GM19372 (cell line): ENCODE measurements at regions not wholly inside any gene's neighbourhood (a gene's known extent, or its start where the extent isn't known, plus 50 kb on each side); places are given as distances from the start of the nearest gene placed in this dataset.

Experiments used
- ATAC-seq: cut with Tn5 transposase; IDR thresholded peaks from one replicate; pipeline ENCODE4 v1.9.1; 2021; ENCODE audit warnings: mild to moderate bottlenecking, low read depth, moderate library complexity; ENCODE audit not compliant: unreplicated experiment

DNA sequence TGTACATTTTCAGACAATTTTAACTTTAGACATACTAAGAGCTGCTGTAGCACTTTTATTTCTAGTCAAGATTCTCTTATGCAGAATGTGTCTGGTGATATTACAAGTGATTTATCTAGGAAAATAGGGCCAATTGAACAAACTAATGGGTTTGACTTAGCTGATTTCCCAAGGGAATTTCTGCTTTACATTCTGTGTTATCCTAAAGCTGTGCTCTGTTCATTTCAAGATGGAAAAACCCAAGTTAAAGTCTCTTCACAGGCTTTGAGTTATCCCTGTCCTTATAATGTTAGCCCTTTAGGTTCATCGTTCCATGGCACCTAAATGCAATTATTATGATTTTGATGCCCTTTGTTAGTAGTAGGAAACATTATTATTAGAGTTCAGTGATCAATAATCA is 704.9 kb upstream of the CDH18 start:
- no peak for ATAC-seq

DNA sequence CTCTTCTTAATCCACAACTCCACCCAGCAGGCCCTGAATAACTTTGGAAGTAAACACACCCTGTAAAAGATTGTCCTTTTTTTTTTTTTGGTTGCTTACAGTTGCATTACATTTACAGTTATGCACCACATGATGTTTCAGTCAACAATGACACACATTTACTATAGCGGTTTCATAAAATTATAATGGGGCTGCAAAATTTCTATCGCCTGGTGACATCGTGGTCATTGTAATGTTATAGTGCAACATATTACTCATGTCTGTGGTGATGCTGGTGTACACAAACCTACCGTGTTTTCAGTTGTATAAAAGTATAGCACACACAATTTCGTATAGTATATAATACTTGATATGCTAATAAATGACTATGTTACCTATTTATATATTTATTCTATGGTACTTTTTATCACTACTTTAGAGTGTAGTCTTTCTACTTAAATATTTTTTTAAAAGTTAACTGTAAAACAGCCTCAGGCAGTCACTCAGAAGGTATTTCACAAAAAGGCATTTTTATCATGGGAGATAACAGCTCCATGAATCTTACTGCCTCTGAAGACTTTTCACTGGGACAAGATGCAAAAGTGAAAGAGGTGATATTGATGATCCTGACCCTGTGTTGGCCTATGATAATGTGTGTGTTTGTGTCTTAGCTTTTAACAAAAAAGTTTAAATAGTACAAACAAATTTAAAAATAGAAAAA is 695.4 kb upstream of the CDH18 start:
- no peak for ATAC-seq

DNA sequence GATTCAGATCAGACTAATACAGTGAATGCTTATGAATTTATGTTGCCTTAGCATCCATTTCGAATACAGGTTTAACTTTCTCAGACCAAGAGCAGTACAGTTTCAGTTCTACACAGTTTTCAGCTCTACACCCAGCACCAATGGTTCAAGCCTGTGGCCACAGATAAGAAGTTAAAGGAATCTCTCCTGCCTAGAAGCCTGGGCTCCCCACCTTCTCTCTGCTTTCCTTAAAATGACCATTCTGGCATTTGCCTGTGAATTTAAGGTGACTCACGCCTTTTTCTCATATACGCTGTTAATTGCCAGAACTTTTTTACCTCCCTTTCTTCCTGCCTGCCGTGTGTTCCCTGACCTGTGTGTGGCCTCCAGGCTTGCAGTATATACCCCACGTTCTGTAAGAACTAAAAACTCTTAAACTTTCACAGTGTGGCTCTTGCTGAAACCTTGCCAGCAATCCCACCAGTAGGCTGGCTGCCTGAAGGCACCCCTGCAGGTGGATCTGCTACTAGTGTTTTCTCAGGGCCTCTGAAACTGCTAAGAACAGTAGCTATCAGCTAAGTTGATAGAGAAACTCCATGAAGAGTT is 692.8 kb upstream of the CDH18 start:
- ATAC-seq, result no peak

DNA sequence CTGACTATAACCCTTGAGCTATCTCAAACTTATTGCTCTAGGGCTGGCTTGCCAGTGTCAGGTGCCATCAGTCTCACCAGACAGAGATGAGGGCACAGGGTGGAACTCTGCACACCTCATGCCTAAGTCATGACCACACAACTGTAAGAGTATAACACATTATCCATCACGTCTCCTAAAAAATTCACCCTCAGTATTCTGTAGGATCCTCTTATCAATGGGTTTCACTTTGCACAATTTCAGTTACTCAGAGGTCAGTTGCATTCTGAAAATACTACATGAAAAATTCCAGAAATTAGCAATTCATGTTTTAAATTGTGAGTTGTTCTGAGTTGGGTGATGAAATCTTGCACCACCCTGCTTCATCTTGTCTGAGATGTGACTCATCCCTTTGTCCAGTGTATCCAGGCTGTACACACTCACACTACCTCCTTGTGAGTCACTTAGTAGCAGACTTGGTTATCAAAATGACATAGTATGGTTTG is 690.9 kb upstream of the CDH18 start:
- ATAC-seq, result no peak

DNA sequence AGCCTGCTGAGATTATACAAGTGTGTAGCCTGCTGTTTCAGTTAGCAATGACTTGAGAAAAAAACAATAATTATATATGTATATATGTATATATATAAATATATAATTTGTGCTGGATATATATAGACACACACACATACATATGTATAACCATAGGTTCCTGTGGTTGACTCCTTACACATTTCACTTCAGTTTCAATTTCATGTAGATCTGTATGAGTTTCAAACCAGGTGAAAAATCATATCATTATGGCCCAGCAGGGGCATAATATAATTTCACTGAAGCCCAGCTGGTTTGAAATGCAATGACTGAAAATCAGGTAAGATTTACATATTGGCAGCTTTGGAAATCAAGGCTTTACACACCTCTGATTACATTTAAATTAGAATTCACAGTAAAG is 690.4 kb upstream of the CDH18 start:
- no peak for ATAC-seq

DNA sequence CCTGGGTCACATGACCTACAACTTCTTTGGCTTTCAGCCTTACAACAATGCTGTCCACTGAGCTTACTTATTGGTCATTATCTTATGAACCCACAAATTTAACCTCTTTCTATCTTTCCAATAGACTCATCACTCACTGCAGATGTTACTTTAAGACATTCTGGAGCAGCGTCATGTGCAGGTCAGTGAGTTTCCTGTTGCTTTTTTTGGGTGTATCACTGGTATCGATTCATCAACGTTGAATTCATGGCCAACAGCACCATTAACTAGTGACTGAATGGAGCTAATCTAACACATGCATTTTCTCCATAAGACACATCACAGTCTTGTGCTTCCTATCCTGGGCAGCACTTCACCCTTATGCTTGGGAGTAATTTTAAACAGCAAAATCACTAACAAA is 672.6 kb upstream of the CDH18 start:
- no peak for ATAC-seq

DNA sequence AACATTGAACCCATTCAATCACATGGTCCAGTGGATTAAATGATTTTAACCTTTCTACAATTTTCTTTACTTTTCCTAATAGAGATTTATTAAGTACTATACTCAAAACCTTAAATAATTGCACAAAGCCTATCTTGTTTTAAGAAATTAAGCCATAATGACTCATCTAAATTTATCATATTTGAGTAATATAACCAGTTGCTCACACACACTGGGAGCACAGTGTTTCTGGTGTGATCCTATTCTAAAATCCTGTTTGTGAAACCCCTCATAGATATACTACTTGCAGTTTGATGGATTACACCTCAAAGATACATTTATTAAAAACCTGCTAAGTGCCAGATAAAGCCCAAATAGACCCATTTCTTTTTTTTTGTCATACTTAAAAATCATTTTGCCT is 668.3 kb upstream of the CDH18 start:
- no peak for ATAC-seq

DNA sequence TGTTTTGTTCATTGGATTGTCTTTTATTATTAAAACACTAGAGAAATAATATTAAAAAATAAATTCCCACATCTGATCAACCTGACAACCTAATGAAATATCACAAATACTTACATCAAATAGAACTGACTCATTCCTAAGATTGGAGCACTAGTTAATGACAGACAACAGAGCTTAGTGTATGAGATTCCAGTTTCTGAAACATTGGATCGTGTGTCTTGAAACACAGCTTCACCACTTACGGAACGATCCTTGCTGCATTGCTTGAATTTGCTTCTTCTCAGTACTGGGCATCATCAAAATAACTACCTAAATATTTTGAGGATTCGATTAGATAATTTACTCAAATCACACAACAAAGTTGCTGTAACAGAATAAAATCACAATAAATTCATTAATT is 667.2 kb upstream of the CDH18 start:
- ATAC-seq, result no peak

DNA sequence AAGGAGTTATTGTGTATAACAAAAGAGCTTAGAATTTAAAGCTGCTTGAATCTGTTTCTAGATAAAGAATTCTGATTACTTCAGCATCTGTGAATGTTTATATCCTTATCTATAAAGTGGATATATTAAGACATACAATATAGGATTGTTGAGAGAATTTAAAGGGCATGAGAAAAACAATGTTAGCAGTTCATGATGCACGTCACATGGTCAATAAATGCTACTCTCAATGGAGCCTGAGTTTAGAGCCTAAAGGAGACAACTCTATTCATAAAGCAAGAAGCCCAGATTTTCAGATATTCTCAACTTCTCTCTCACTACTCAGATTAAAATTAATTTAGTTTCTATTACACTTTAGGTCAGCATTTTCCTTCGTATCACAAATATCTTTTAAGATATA is 666.7 kb upstream of the CDH18 start:
- no peak for ATAC-seq

DNA sequence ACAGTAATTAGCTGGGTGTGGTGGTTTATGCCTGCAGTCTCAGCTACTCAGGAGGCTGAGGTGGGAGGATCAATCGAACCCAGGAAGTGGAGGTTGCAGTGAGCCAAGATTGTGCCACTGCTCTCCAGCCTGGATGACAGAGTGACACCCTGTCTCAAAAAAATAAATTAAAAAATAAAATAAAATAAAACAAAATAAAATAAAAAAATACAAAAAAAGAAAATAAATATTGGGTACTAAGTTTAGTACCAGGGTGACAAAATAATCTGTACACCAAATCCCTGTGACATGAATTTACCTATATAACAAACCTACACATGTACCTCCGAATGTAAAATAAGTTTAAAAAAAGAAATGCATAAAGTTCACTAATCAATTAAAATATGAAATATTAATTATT is 666.0 kb upstream of the CDH18 start:
- ATAC-seq, result no peak

DNA sequence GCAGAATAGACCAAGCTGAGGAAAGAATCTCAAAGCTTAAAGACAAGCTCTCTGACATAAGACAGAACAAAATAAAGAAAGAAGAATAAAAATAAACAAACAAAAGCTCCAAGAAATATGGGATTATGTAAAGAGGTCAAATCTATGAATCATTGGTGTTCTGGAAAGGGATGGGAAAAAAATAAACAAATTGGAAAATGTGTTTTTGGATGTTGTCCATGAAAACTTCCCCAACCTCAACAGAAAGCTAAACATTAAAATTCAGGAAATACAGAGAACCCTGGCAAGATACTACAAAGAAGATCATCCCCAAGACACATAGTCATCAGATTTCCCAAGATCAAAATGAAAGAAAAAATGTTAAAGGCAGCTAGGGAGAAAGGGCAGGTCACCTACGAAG is 662.0 kb upstream of the CDH18 start:
- no peak for ATAC-seq

DNA sequence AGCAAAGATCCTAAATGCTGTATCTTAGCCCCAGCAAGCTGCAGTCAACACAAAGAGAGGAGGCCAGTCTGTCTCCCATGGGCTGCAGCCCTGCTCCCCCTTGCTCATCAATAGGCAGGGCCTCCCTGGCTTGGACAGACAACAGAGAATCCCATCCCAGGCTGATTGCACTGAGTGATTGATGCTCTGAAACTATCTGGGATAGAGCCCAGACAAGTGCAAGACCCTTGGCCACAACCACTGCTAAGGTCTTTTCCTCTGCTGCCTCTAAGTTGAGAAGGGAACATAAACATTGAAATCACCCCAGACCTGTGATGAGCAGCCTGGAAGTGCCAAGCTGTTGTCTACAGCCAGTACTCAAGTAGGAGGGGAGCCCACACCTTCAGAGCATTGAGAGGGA is 661.0 kb upstream of the CDH18 start:
- ATAC-seq, result no peak

DNA sequence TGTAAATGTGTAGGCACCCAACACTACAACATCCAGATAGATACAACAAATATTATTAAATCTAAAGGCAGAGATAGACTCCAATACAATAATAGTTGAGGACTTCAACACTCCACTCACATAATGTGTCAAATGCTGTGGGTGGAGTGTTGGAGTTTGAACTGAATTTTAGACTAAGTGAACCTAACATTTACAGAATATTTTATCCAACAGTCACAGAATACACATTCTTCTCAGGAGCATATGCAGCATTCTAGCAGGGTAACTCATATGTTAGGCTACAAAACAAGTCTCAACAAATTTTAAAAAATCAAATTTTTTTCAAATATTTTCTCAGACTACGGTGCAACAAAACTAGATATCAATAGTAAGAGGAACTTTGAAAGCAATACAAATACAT is 648.7 kb upstream of the CDH18 start:
- no peak for ATAC-seq

DNA sequence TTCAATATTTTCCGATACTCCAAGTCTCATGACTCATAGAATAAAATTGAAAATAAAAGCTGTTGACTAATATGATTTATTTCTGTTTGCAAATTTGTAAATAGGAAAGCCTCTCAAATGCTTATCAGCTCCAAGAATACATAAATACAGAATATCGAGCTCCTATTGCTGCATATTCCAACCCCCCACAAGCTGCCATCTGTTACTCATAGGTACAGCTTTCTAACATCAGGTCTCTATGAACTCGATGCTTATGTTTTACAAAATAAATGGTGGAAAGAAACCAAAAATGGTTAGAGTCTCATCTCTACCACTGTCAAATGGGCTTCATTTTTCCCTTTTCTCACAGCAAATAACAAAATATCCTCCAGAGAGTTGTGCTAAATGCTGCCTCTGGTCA is 631.6 kb upstream of the CDH18 start:
- no peak for ATAC-seq

DNA sequence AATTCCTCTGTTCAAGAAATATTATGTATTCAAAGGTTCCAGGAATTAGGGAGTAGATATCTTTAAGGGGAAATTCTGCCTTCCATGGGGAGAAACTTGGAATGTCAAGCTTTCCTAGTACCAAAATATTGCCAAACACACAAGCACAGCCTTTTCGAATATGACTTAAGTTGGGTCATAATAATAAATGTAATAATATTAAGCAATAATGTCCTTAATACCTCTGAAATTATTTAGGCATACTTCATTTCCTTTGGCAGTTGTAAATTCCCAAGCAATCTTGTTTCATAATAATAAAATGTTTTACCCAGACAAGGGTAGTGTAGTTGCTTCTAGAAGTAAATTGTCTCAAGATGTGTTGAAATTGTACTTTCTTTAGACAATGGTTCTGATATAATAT is 630.3 kb upstream of the CDH18 start:
- no peak for ATAC-seq

DNA sequence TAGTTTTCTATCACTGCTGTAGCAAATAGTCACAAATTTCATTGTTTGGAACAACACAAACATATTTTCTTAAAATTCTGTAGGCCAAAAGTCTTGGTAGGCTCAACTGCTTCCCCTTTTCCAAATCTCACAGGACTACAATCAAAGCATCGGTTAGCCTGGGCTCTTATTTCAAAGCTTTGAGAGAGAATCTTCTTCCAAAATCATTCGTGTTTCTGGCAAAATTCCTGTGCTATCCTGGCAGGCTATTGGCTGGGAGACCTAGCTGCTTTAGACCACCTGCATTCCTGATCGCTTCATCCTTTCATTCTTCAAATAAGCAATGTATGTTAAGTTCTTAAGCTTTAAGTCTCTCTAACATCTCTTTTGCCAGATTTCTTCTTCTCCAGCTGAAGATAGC is 629.8 kb upstream of the CDH18 start:
- ATAC-seq, result no peak

DNA sequence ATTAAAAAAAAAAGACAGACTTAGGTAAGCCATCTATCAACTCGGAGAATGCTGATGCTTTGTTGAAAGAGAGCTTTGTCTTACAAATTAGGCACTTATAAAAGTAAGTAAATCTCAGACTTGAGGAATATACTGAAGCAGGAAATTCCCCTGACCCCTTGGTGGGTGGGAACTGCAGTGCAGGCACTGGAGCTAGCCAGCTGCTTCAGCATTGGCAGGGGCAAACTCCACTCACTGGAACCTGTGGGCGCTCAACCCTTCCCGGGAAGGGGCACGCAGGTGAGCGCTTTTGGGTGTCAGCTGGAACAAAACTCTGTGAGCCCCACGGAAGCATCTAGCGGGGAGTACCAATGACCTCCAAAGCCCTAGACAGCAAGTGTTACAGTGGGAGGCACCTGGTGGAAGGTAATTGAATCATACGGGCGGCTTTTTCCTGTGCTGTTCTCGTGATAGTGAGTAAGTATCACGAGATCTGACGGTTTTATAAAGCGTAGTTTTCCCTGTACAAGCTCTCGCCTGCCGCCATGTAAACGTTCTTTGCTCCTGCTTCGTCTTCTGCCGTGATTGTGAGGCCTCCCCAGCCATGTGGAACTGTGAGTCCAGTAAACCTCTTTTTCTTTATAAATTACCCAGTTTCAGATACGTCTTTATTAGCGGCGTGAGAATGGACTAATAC is 628.0 kb upstream of the CDH18 start:
- no peak for ATAC-seq

DNA sequence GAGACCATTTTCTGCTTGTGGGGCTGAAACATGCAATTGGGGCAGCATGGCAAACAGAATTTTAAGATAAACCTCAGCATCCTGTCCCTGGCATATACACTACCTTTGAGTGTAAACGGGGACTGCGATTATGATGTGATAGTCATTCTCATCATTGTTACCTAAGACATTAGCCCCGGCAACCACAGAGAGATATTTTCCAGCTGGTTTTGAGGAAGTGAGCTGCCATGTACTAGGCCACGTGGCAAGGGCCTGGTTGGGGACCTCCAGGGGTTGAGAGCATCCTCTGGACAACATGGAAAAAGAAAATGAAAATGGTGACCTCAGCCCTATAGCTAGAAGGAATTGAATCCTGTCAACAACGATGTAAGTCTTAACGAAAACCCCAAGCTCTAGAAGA is 623.6 kb upstream of the CDH18 start:
- no peak for ATAC-seq

DNA sequence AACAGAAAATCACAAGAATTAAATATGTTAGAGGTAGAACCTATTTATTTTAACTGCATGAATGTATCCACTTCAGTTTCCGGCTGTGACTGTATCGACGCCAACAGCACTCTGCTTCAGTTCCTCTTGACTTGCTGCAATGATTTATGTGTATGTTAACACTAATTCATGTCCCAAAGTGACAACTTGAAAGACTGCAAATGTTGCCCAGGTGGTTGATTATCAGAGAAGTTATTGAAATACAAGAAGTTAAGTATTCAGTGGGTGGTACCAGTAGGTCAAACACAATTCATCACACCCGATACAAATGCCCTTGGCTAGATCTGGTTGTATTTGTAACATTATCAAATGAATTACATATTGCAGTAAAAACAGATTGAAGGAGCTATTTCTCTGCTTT is 622.7 kb upstream of the CDH18 start:
- no peak for ATAC-seq

DNA sequence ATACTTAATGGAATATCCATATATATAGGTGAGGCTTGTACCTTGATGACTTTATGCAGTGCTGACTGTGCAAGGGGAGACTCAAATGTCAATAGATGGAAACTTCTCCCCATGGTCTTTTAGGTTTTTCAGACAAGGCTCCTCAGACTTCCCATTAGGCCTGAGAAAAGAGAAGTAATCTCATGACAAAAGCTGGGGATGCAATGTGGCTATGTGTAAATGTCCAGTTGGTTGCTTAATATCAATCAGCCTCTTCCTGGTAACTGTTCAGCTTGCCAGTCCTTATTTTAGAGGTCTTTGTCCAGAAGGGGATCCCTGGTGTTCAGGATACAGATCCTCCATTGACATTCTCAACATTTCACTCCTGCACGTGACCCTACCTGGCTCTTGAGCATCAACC is 621.1 kb upstream of the CDH18 start:
- ATAC-seq, result no peak

DNA sequence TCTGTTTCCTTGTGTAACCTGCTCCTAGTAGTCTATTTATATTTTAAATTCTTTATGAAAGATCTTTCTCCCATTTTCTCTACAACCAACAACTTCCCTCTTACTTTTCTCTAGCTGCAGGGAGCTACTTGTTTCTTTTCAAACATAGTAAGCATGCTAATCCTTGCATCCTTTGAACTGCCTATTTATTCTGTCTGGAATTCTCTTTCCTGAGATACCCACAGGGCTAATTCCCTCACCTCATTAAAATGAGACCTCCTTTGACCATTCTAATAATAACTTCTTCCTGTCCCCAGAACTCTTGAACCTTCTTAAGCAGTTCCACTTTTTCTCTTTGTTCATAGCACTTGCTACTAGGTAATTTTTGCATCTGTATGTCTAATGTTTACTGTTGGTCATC is 620.6 kb upstream of the CDH18 start:
- no peak for ATAC-seq
